Epithelial cell of esophagus (primary cell): ENCODE measurements at regions not wholly inside any gene's neighbourhood (a gene's known extent, or its start where the extent isn't known, plus 50 kb on each side); places are given as distances from the start of the nearest gene placed in this dataset.

Experiments
- DNase-seq: peaks from one replicate; pipeline ENCODE4 v3.0.0; 2010; ENCODE audit warnings: low read depth
- H3K4me3 ChIP-seq: 2 replicates; pipeline ENCODE4 v1.5.1; 2011; ENCODE audit warnings: mild to moderate bottlenecking, low read length, control low read depth
- CTCF ChIP-seq: IDR thresholded peaks from 2 replicates; pipeline ENCODE4 v1.5.1; 2011; ENCODE audit warnings: low read depth, mild to moderate bottlenecking, low read length, control low read depth, inconsistent platforms; ENCODE audit not compliant: insufficient read depth; ENCODE audit errors: missing control alignments

GRCh38 chr12:102625819-102626218 lies 145.5 kb upstream of the IGF1 start:
- no peak overlapping the region for H3K4me3 ChIP-seq
- no peak for DNase-seq
- TF ChIP-seq CTCF = no peak

- no peak for DNase-seq
- no peak for TF ChIP-seq CTCF
- no peak overlapping the region for H3K4me3 ChIP-seq
Observed at GRCh38 chr12:102622618-102623017, 142.3 kb upstream of the IGF1 start.

GRCh38 chr12:102618197-102618877 lies 138.0 kb upstream of the IGF1 start:
- no peak for DNase-seq
- TF ChIP-seq CTCF = no peak
- H3K4me3 ChIP-seq = no peak overlapping the region

GRCh38 chr12:102616692-102617091 lies 136.3 kb upstream of the IGF1 start:
- TF ChIP-seq CTCF = no peak
- H3K4me3 ChIP-seq = no peak overlapping the region
- no peak for DNase-seq

GRCh38 chr12:102611995-102612394 lies 131.6 kb upstream of the IGF1 start:
- TF ChIP-seq CTCF = no peak
- DNase-seq = no peak
- no peak overlapping the region for H3K4me3 ChIP-seq

GRCh38 chr12:102609996-102610395 lies 129.6 kb upstream of the IGF1 start:
- TF ChIP-seq CTCF = no peak
- no peak overlapping the region for H3K4me3 ChIP-seq
- no peak for DNase-seq

GRCh38 chr12:102603021-102603420 lies 122.7 kb upstream of the IGF1 start:
- TF ChIP-seq CTCF = no peak
- DNase-seq = no peak

More at GRCh38 chr12:102603021-102603420, 122.7 kb upstream of the IGF1 start:
- H3K4me3 ChIP-seq = no peak overlapping the region
